Esophagus muscularis mucosa (tissue), 4 donors: ENCODE measurements at regions not wholly inside any gene's neighbourhood (a gene's known extent, or its start where the extent isn't known, plus 50 kb on each side); places are given as distances from the start of the nearest gene placed in this dataset.

Source experiments
- DNase-seq: peaks from one replicate; pipeline ENCODE4 v3.0.0-alpha.2; 2017; ENCODE audit errors: extremely low spot score
- H3K27ac ChIP-seq, 4 donors: fragments of 200-600 bp; sonication (generic); replicated peaks in 1 of 4; 1 replicate in 3 of 4; 2 replicates in 1 of 4; pipeline ENCODE4 v1.5.1; 2016 to 2019; ENCODE audit warnings: mild to moderate bottlenecking in 1 of 4
- H3K27me3 ChIP-seq, 4 donors: fragments of 200-600 bp; sonication (generic); one replicate each; pipeline versions ENCODE4 v1.5.1 to v1.6.0; 2016 to 2019
- H3K36me3 ChIP-seq, 4 donors: fragments of 200-600 bp; sonication (generic); one replicate each; pipeline ENCODE4 v1.5.1; 2016 to 2019
- H3K4me1 ChIP-seq, 4 donors: fragments of 200-600 bp; sonication (generic); one replicate each; pipeline ENCODE4 v1.5.1; 2016 to 2019
- H3K4me3 ChIP-seq, 4 donors: fragments of 200-600 bp; sonication (generic); 1 replicate in 2 of 4; 2 replicates in 2 of 4; pipeline ENCODE4 v1.5.1; 2016 to 2019; ENCODE audit warnings: mild to moderate bottlenecking in 4 of 4, moderate library complexity in 1 of 4
- H3K9me3 ChIP-seq, 4 donors: fragments of 200-600 bp; sonication (generic); 1 replicate in 3 of 4; 2 replicates in 1 of 4; pipeline ENCODE4 v1.5.1; 2016 to 2019
- EP300 ChIP-seq: sonication (generic); formaldehyde crosslinking; IDR thresholded peaks from one replicate; pipeline ENCODE4 v1.6.1; 2017; ENCODE audit warnings: antibody characterized with exemption
- POLR2A ChIP-seq: fragments of 450-650 bp; IDR thresholded peaks from one replicate; pipeline ENCODE4 v1.6.1; 2017; ENCODE audit warnings: antibody characterized with exemption, moderate library complexity, mild to moderate bottlenecking, low read depth
- POLR2AphosphoS5 ChIP-seq, 2 donors: sonication (generic); formaldehyde crosslinking; IDR thresholded peaks; one replicate each; pipeline ENCODE4 v1.6.1; 2017; ENCODE audit warnings: antibody characterized with exemption in 2 of 2
- WGBS: methylation state at CpG from one replicate; pipeline ENCODE4 v1.1.5; 2018; 5-methylcytosine and 5-hydroxymethylcytosine counted together
- intact Hi-C: fragments of 100-400 bp; cut with DNase I; formaldehyde crosslinking; loops from one replicate; pipeline ENCODE4 v1.15.1; 2023
- TF ChIP-seq, protein P1 (sequence below), 3 experiments: fragments of 200-600 bp in 2 of 3; fragments of 450-650 bp in 1 of 3; sonication (generic) in 2 of 3; IDR thresholded peaks; one replicate each; pipeline ENCODE4 v1.5.1; 2017 to 2019; ENCODE audit warnings: antibody characterized with exemption in 3 of 3, mild to moderate bottlenecking in 2 of 3, moderate library complexity in 1 of 3

DNA sequence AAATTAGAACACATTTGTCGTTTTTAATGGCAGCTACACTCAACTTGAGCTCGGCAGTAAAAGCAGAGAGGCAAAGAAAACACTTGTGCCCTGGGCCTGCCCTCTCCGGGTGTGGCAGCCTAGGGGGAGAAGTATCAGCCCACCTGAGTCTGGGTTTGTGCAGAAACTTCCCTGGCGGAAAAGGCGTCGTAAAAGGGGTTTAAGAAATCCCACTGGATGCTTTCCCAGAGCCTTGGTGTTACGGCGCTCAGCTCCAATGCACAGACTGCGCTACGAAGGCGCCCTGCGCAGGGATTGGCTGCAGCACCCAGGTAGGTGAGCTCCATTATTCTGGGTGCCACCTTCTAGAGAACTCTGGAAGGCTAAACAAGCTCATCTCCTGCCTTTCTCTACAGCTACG is 461.5 kb upstream of the NR2F2 start:
- H3K9me3 ChIP-seq, result no peaks in the 10 kb centered on the region
- H3K4me1 ChIP-seq, result peaks cover 0 to 8% (median 6%) of the 10 kb centered on the region in 4 donors
- H3K27ac ChIP-seq, result no peak overlapping the region
- no peak for DNase-seq
- intact Hi-C loops, result no loop called here
- H3K27me3 ChIP-seq, result no peaks in the 10 kb centered on the region
- no peaks in the 10 kb centered on the region for H3K36me3 ChIP-seq
- TF ChIP-seq POLR2A (no peak), POLR2AphosphoS5 (IDR thresholded peaks at IDR 0.05) (no peak), EP300 (no peak)
- TF ChIP-seq, protein P1, sequence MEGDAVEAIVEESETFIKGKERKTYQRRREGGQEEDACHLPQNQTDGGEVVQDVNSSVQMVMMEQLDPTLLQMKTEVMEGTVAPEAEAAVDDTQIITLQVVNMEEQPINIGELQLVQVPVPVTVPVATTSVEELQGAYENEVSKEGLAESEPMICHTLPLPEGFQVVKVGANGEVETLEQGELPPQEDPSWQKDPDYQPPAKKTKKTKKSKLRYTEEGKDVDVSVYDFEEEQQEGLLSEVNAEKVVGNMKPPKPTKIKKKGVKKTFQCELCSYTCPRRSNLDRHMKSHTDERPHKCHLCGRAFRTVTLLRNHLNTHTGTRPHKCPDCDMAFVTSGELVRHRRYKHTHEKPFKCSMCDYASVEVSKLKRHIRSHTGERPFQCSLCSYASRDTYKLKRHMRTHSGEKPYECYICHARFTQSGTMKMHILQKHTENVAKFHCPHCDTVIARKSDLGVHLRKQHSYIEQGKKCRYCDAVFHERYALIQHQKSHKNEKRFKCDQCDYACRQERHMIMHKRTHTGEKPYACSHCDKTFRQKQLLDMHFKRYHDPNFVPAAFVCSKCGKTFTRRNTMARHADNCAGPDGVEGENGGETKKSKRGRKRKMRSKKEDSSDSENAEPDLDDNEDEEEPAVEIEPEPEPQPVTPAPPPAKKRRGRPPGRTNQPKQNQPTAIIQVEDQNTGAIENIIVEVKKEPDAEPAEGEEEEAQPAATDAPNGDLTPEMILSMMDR (IDR thresholded peaks at IDR 0.05), result no peak
- no peak overlapping the region for H3K4me3 ChIP-seq
- WGBS, result 86% methylated on average over 13 of the region's 13 CpGs

DNA sequence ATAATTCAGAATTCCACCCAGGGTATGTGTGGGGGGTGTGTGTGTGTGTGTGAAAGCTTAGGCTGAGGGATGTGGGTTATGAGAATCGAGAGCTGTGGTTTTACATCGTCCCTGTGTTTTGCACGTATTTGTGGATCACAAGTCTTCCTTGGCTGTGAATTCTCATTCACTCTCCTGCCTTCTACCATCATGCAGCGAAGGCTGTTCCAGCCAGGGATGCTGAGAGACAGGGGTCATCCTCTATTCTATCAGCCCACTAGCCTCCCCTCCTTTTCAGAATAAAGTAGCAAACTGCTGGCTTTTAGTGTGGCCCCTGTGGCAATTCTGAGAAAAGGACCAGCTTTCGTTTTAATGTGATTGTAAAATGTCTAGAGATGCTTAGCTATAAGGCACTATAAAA is 460.6 kb upstream of the NR2F2 start:
- H3K4me3 ChIP-seq, result no peak overlapping the region
- H3K27ac ChIP-seq, result no peak overlapping the region
- H3K36me3 ChIP-seq, result no peaks in the 10 kb centered on the region
- no peaks in the 10 kb centered on the region for H3K27me3 ChIP-seq
- TF ChIP-seq POLR2A (no peak), EP300 (no peak), POLR2AphosphoS5 (IDR thresholded peaks at IDR 0.05) (no peak)
- TF ChIP-seq, protein P1 (IDR thresholded peaks at IDR 0.05), result no peak
- intact Hi-C loops, result no loop called here
- 74% methylated on average over 5 of the region's 5 CpGs for WGBS
- no peak for DNase-seq
- H3K4me1 ChIP-seq, result peaks cover 0 to 11% (median 8%) of the 10 kb centered on the region in 4 donors
- H3K9me3 ChIP-seq, result no peaks in the 10 kb centered on the region

DNA sequence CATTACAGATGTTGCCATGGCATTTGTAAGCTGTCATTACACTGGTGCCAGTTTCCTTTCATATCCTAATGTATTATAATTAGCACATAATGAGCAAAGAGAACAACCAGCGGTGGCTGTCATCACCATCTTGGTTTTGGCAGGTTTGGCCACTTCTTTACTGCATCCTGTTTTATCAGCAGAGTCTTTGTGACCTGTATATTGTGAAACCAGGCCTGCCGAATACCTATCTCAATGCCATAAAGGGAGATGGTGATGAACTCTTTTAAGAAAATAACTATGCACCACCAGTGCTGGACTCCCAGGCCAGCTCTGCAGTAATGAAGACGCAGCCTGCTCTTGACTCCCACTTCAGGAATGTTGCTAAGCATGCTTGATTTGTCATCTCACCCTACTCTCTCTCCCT is 458.1 kb upstream of the NR2F2 start:
- Histone ChIP-seq H3K4me1 (peaks cover 0 to 12% (median 2%) of the 10 kb centered on the region in 4 donors), H3K27ac (no peak overlapping the region), H3K9me3 (no peaks in the 10 kb centered on the region), H3K4me3 (no peak overlapping the region), H3K27me3 (no peaks in the 10 kb centered on the region), H3K36me3 (no peaks in the 10 kb centered on the region)
- TF ChIP-seq EP300, result no peak
- TF ChIP-seq POLR2AphosphoS5 (IDR thresholded peaks at IDR 0.05), result no peak
- TF ChIP-seq, protein P1 (IDR thresholded peaks at IDR 0.05), result no peak
- TF ChIP-seq POLR2A, result no peak
- intact Hi-C loops, result no loop called here
- WGBS, result 95% methylated on average over 3 of the region's 3 CpGs
- no peak for DNase-seq

DNA sequence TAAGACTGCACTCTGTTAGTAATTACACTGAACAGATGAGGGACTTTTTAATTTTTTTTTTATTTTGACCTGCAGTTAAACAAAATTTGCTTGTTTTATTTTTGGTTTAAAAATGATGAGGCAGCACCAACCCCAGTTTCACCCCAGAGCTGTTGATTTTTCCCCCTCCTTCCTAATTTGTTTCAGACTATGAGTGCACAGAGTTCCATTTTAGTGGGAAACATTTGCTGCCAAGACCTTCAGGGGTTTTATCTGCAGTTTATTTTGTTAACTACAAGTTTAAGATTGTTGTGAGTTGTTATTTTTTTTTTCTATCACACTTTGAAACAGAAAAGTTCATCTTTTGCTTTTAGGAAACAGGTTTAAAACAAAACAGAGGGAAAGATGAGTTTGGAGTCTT is 455.9 kb upstream of the NR2F2 start:
- TF ChIP-seq POLR2A (no peak), POLR2AphosphoS5 (IDR thresholded peaks at IDR 0.05) (no peak), EP300 (no peak)
- TF ChIP-seq, protein P1 (IDR thresholded peaks at IDR 0.05), result no peak
- Histone ChIP-seq H3K27ac (no peak overlapping the region), H3K9me3 (no peaks in the 10 kb centered on the region), H3K36me3 (no peaks in the 10 kb centered on the region), H3K27me3 (no peaks in the 10 kb centered on the region), H3K4me1 (peaks cover 0 to 12% (median 2%) of the 10 kb centered on the region in 4 donors), H3K4me3 (no peak overlapping the region)
- no peak for DNase-seq
- intact Hi-C loops, result no loop called here

DNA sequence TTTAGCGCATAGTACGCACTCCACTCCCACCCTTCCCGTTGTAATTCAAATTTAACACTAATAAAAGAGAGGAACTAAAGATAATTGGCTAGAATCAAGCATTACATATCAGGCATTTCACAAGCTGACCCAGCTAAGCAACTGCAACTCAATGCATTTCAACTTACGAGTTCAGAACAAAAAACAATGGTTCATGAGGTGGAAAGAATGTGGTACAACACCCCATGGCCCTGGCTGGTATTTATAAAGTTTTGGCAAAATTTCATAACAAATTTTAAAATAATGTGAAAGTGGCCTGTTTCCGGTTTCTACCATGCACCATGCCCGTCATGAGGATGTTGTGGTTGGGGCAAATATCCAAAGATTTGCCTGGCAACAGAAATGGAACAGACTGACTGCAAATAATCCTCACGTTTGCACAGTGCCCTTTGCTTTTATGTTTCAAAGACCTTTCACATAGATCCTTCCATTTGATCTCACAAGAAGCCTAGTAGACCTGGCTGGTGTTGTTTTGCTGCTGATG is 455.3 kb upstream of the NR2F2 start:
- intact Hi-C loops, result no loop called here
- Histone ChIP-seq H3K4me1 (peaks cover 0 to 12% (median 3%) of the 10 kb centered on the region in 4 donors), H3K27me3 (no peaks in the 10 kb centered on the region), H3K36me3 (no peaks in the 10 kb centered on the region), H3K27ac (no peak overlapping the region), H3K9me3 (no peaks in the 10 kb centered on the region), H3K4me3 (no peak overlapping the region)
- WGBS, result 63% methylated on average over 7 of the region's 7 CpGs
- DNase-seq, result no peak
- TF ChIP-seq EP300, result no peak
- TF ChIP-seq, protein P1 (IDR thresholded peaks at IDR 0.05), result no peak
